GM12892 (cell line): ENCODE measurements at regions not wholly inside any gene's neighbourhood (a gene's known extent, or its start where the extent isn't known, plus 50 kb on each side); places are given as distances from the start of the nearest gene placed in this dataset.

Source experiments
- POLR2A ChIP-seq: IDR thresholded peaks from 2 replicates; pipeline ENCODE4 v1.6.1; 2011; ENCODE audit warnings: low read depth, low read length, control low read depth
- POLR2AphosphoS5 ChIP-seq: IDR thresholded peaks from 2 replicates; pipeline ENCODE4 v1.6.1; 2011; ENCODE audit warnings: low read depth, low read length, control low read depth

DNA sequence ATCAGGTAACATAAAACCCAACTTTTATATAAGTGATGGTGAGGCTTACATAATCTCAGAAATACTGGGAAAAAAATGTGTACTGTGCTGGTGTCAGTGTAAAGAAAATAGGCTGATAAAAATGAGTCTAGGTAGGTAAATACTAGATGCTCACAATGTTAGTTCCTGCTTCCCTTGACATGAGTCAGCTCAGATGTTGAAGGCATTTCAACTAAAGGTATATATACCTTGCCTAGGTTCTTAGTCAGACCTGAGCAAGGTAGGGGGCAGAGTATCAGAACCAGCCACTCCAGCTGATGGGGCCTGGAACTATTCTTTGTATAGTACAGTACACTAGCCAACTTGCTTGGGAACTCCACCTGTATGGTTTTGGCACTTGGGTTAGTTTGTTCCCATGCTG, 51.0 kb upstream of the CA10 start:
- TF ChIP-seq POLR2A (no peak), POLR2AphosphoS5 (no peak)
